GM21786 (cell line): ENCODE measurements at regions not wholly inside any gene's neighbourhood (a gene's known extent, or its start where the extent isn't known, plus 50 kb on each side); places are given as distances from the start of the nearest gene placed in this dataset.

Source experiments
- ATAC-seq: cut with Tn5 transposase; IDR thresholded peaks from one replicate; pipeline ENCODE4 v1.9.1; 2021; ENCODE audit not compliant: unreplicated experiment

- no peak for ATAC-seq
These were observed 1017.6 kb downstream of the CNTNAP5 start for GRCh38 chr2:125042727-125043126.

GRCh38 chr2:125070726-125071505 is 1045.8 kb downstream of the CNTNAP5 start:
- no peak for ATAC-seq

GRCh38 chr2:125073440-125073839 is 1048.4 kb downstream of the CNTNAP5 start:
- ATAC-seq: no peak

GRCh38 chr2:125085904-125086303 is 1060.8 kb downstream of the CNTNAP5 start:
- ATAC-seq: no peak

- ATAC-seq: no peak
These were observed 1061.5 kb downstream of the CNTNAP5 start for GRCh38 chr2:125086313-125087184.

- no peak for ATAC-seq
These were observed 1067.4 kb downstream of the CNTNAP5 start for GRCh38 chr2:125092276-125093009.

- ATAC-seq: no peak
These were observed 1070.7 kb downstream of the CNTNAP5 start for GRCh38 chr2:125095826-125096225.

- ATAC-seq: no peak
These were observed 1081.6 kb downstream of the CNTNAP5 start for GRCh38 chr2:125106710-125107109.

GRCh38 chr2:125107446-125107845 is 1082.4 kb downstream of the CNTNAP5 start:
- ATAC-seq: no peak

- ATAC-seq: no peak
These were observed 1083.2 kb downstream of the CNTNAP5 start for GRCh38 chr2:125108251-125108650.

- ATAC-seq: no peak
These were observed 1100.8 kb downstream of the CNTNAP5 start for GRCh38 chr2:125125902-125126301.

GRCh38 chr2:125160947-125161346 is 1135.9 kb downstream of the CNTNAP5 start:
- no peak for ATAC-seq

- no peak for ATAC-seq
These were observed 1142.1 kb downstream of the CNTNAP5 start for GRCh38 chr2:125167152-125167551.

- ATAC-seq: no peak
These were observed 1142.7 kb downstream of the CNTNAP5 start for GRCh38 chr2:125167820-125168219.

- ATAC-seq: no peak
These were observed 1143.4 kb downstream of the CNTNAP5 start for GRCh38 chr2:125168442-125168841.

- ATAC-seq: no peak
These were observed 1144.1 kb downstream of the CNTNAP5 start for GRCh38 chr2:125169022-125169763.

GRCh38 chr2:125169764-125170146 is 1144.7 kb downstream of the CNTNAP5 start:
- no peak for ATAC-seq

GRCh38 chr2:125172181-125172580 is 1147.1 kb downstream of the CNTNAP5 start:
- no peak for ATAC-seq

- ATAC-seq: no peak
These were observed 1150.3 kb downstream of the CNTNAP5 start for GRCh38 chr2:125175415-125175814.

GRCh38 chr2:125185691-125186270 is 1160.7 kb downstream of the CNTNAP5 start:
- no peak for ATAC-seq
